ENCODE measurements at regions not wholly inside any gene's neighbourhood (a gene's known extent, or its start where the extent isn't known, plus 50 kb on each side); places are given as distances from the start of the nearest gene placed in this dataset.

- TF ChIP-seq, protein P1, sequence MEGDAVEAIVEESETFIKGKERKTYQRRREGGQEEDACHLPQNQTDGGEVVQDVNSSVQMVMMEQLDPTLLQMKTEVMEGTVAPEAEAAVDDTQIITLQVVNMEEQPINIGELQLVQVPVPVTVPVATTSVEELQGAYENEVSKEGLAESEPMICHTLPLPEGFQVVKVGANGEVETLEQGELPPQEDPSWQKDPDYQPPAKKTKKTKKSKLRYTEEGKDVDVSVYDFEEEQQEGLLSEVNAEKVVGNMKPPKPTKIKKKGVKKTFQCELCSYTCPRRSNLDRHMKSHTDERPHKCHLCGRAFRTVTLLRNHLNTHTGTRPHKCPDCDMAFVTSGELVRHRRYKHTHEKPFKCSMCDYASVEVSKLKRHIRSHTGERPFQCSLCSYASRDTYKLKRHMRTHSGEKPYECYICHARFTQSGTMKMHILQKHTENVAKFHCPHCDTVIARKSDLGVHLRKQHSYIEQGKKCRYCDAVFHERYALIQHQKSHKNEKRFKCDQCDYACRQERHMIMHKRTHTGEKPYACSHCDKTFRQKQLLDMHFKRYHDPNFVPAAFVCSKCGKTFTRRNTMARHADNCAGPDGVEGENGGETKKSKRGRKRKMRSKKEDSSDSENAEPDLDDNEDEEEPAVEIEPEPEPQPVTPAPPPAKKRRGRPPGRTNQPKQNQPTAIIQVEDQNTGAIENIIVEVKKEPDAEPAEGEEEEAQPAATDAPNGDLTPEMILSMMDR (IDR thresholded peaks at IDR 0.05; ENCODE audit: control extremely low read depth, extremely low read depth) = no peak
- H3K9ac ChIP-seq (ENCODE audit: insufficient read depth in 1 of 2, low read length in 2 of 2) = no peak overlapping the region
- no peak overlapping the region for H3K4me3 ChIP-seq
- H3K27ac ChIP-seq (ENCODE audit: low read depth in 1 of 2, low read length in 1 of 2) = no peak overlapping the region
- no peaks in the 10 kb centered on the region for H3K9me3 ChIP-seq (ENCODE audit: control insufficient read depth in 4 of 4, insufficient read depth in 3 of 4, low read length in 3 of 4)
- WGBS, 2 donors = 48 to 67% methylated on average over 7 of the region's 7 CpGs
- H3K4me1 ChIP-seq (ENCODE audit: control insufficient read depth in 5 of 5, insufficient read depth in 5 of 5, low read length in 5 of 5) = peaks cover 0 to 8% (median 0%) of the 10 kb centered on the region in 5 donors
- ATAC-seq (ENCODE audit: insufficient read depth, low FRiP score) (peak; percentile 57), DNase-seq (peak; percentile 44 to 68 (median 62))
- H3K27me3 ChIP-seq (ENCODE audit: control insufficient read depth in 3 of 3, insufficient read depth in 3 of 3, low read length in 2 of 3) = no peaks in the 10 kb centered on the region
- H3K36me3 ChIP-seq (ENCODE audit: control insufficient read depth in 4 of 4, insufficient read depth in 4 of 4, low read length in 4 of 4) = no peaks in the 10 kb centered on the region
These were observed 145.3 kb downstream of the RPS24 start for GRCh38 chr10:78178940-78179339.

GRCh38 chr10:78179886-78180705, 146.4 kb downstream of the RPS24 start:
- Histone ChIP-seq H3K27me3 (ENCODE audit: control insufficient read depth in 3 of 3, insufficient read depth in 3 of 3, low read length in 2 of 3) (no peaks in the 10 kb centered on the region), H3K4me1 (ENCODE audit: control insufficient read depth in 5 of 5, insufficient read depth in 5 of 5, low read length in 5 of 5) (peaks cover 0 to 7% (median 0%) of the 10 kb centered on the region in 5 donors), H3K9ac (ENCODE audit: insufficient read depth in 1 of 2, low read length in 2 of 2) (no peak overlapping the region), H3K36me3 (ENCODE audit: control insufficient read depth in 4 of 4, insufficient read depth in 4 of 4, low read length in 4 of 4) (no peaks in the 10 kb centered on the region), H3K27ac (ENCODE audit: low read depth in 1 of 2, low read length in 1 of 2) (no peak overlapping the region), H3K4me3 (no peak overlapping the region), H3K9me3 (ENCODE audit: control insufficient read depth in 4 of 4, insufficient read depth in 3 of 4, low read length in 3 of 4) (no peaks in the 10 kb centered on the region)
- WGBS, 2 donors = 76 to 81% methylated on average over 22 of the region's 22 CpGs
- no peak for ATAC-seq (ENCODE audit: insufficient read depth, low FRiP score)
- TF ChIP-seq, protein P1 (IDR thresholded peaks at IDR 0.05; ENCODE audit: control extremely low read depth, extremely low read depth) = no peak
- DNase-seq = no peak

- TF ChIP-seq, protein P1 (IDR thresholded peaks at IDR 0.05; ENCODE audit: control extremely low read depth, extremely low read depth) = no peak
- WGBS, 2 donors = 92 to 93% methylated on average over 6 of the region's 6 CpGs
- H3K36me3 ChIP-seq (ENCODE audit: control insufficient read depth in 4 of 4, insufficient read depth in 4 of 4, low read length in 4 of 4) = no peaks in the 10 kb centered on the region
- DNase-seq (no peak), ATAC-seq (ENCODE audit: insufficient read depth, low FRiP score) (no peak)
- H3K9ac ChIP-seq (ENCODE audit: insufficient read depth in 1 of 2, low read length in 2 of 2) = no peak overlapping the region
- H3K27ac ChIP-seq (ENCODE audit: low read depth in 1 of 2, low read length in 1 of 2) = no peak overlapping the region
- H3K9me3 ChIP-seq (ENCODE audit: control insufficient read depth in 4 of 4, insufficient read depth in 3 of 4, low read length in 3 of 4) = no peaks in the 10 kb centered on the region
- H3K4me1 ChIP-seq (ENCODE audit: control insufficient read depth in 5 of 5, insufficient read depth in 5 of 5, low read length in 5 of 5) = peaks cover 0 to 7% (median 0%) of the 10 kb centered on the region in 5 donors
- no peaks in the 10 kb centered on the region for H3K27me3 ChIP-seq (ENCODE audit: control insufficient read depth in 3 of 3, insufficient read depth in 3 of 3, low read length in 2 of 3)
- H3K4me3 ChIP-seq = no peak overlapping the region
These were observed 147.9 kb downstream of the RPS24 start for GRCh38 chr10:78181381-78182055.

All from lung (tissue), 11 donors.